Small intestine (tissue), 7 donors: ENCODE measurements at regions not wholly inside any gene's neighbourhood (a gene's known extent, or its start where the extent isn't known, plus 50 kb on each side); places are given as distances from the start of the nearest gene placed in this dataset.

Experiments
- DNase-seq, 2 donors: peaks; one replicate each; pipeline versions ENCODE4 v3.0.0 to v3.0.0-alpha.2; 2013
- FAIRE-seq: peaks from 2 replicates; lab custom pipeline; 2012; peaks lifted over from hg19 to GRCh38; lab: Jason Lieb, UNC
- H3K27ac ChIP-seq, 3 donors: one replicate each; pipeline ENCODE4 v1.5.1; 2013; ENCODE audit warnings: low read length in 2 of 3, mild to moderate bottlenecking in 2 of 3, control low read depth in 1 of 3, inconsistent platforms in 1 of 3, low read depth in 1 of 3, moderate library complexity in 1 of 3
- H3K27me3 ChIP-seq, 3 donors: one replicate each; pipeline ENCODE4 v1.6.1; 2013; ENCODE audit warnings: low read length in 3 of 3, inconsistent platforms in 1 of 3; ENCODE audit not compliant: control insufficient read depth in 3 of 3, insufficient read depth in 3 of 3
- H3K36me3 ChIP-seq, 3 donors: one replicate each; pipeline ENCODE4 v1.6.1; 2013; ENCODE audit warnings: low read length in 3 of 3, inconsistent platforms in 1 of 3, low read depth in 1 of 3, mild to moderate bottlenecking in 1 of 3, moderate library complexity in 1 of 3; ENCODE audit not compliant: control insufficient read depth in 3 of 3, insufficient read depth in 2 of 3
- H3K4me1 ChIP-seq, 3 donors: one replicate each; pipeline ENCODE4 v1.6.1; 2013; ENCODE audit warnings: low read length in 2 of 3, inconsistent platforms in 1 of 3, low read depth in 1 of 3, mild to moderate bottlenecking in 1 of 3, moderate library complexity in 1 of 3; ENCODE audit not compliant: control insufficient read depth in 3 of 3, insufficient read depth in 2 of 3
- H3K4me3 ChIP-seq, 3 donors: one replicate each; pipeline ENCODE4 v1.5.1; 2013; ENCODE audit warnings: low read length in 3 of 3, control low read depth in 1 of 3, inconsistent platforms in 1 of 3, low read depth in 1 of 3, mild to moderate bottlenecking in 1 of 3, moderate library complexity in 1 of 3
- H3K9me3 ChIP-seq, 2 donors: one replicate each; pipeline ENCODE4 v1.6.1; 2013; ENCODE audit warnings: low read depth in 1 of 2, low read length in 1 of 2; ENCODE audit not compliant: control insufficient read depth in 2 of 2, insufficient read depth in 1 of 2
- WGBS, 3 donors: extraction: QIAGEN DNeasy Blood & Tissue Kit; methylation state at CpG; one replicate each; pipeline ENCODE4 v1.1.7; 2013; 5-methylcytosine and 5-hydroxymethylcytosine counted together
- donor health status: healthy with polysubstance abuse.
- donor health status: control.
- donor health status: control.
- donor health status: Bipolar disorder and iron deficiency.
- donor health status: healthy.

DNA sequence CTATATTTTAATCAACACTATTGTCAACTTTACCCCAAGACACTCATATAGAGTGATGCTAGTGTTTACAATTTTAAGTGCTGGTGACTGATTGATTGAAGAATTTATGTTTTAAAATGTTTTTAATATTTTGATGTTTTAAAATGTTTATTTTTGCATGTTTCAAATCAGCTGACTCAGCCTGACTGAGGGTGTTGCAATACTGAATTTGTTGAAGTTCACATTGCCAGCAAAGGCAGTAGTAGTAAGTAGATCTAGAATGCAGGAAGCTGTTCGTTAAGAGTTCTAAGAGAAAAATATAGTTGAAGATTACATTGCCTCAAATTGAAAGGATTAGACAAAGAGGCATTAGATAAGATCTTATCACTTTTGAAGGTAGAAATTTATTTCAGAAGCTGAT lies 977.6 kb downstream of the IGSF11 start:
- Histone ChIP-seq H3K36me3 (no peaks in the 10 kb centered on the region), H3K27me3 (no peaks in the 10 kb centered on the region), H3K27ac (no peak overlapping the region), H3K9me3 (no peaks in the 10 kb centered on the region), H3K4me1 (no peaks in the 10 kb centered on the region), H3K4me3 (no peak overlapping the region)
- FAIRE-seq (no peak), DNase-seq (no peak)
- WGBS, 3 donors = 41 to 78% (median 55%) methylated on average over 1 of the region's 1 CpG

DNA sequence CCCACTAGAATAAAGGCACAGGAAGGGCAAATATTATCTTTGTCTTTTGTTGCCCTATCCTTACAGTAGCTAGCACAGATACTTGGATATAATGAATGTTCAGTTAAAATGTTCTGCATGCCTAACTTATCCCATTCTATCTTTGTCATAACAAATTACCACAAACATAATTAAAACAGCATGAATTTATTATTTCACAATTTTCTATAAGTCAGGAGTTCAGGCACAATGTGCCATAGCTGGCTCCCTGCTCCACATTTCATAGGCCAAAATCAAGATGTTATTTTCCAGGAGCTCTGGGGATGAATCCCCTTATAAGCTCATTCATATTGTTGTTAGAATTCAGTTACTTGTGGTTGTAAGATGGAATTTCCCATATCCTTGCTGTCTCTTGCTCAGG lies 975.5 kb downstream of the IGSF11 start:
- H3K4me1 ChIP-seq = no peaks in the 10 kb centered on the region
- no peak for FAIRE-seq

DNA sequence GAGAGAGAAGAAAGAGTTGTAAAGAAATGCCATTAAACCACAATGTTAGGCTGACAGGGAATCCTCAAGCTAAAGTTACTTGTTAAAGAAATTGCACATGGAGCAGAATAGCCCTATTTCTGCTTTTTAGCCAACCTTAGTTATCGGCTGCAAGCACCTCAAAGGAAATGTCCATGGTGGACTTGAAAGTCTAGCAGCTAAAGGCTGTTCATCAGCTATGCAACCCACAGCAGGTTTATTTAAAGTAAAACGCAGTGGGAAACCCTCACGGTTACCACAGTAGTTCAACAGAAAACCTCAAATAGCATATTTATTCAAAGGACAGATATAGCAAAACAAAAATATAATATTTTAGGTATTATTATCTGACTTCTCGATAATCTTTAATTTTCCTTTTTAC lies 967.2 kb downstream of the IGSF11 start:
- H3K4me3 ChIP-seq = no peak overlapping the region
- DNase-seq (no peak), FAIRE-seq (no peak)
- no peaks in the 10 kb centered on the region for H3K27me3 ChIP-seq
- no peaks in the 10 kb centered on the region for H3K4me1 ChIP-seq
- H3K36me3 ChIP-seq = no peaks in the 10 kb centered on the region
- H3K9me3 ChIP-seq = no peaks in the 10 kb centered on the region
- no peak overlapping the region for H3K27ac ChIP-seq
- WGBS, 3 donors = 88 to 92% (median 90%) methylated on average over 4 of the region's 4 CpGs

More for the DNA sequence above, 975.5 kb downstream of the IGSF11 start:
- Histone ChIP-seq H3K36me3 (no peaks in the 10 kb centered on the region), H3K9me3 (no peaks in the 10 kb centered on the region), H3K27me3 (no peaks in the 10 kb centered on the region), H3K4me3 (no peak overlapping the region), H3K27ac (no peak overlapping the region)
- DNase-seq = no peak

DNA sequence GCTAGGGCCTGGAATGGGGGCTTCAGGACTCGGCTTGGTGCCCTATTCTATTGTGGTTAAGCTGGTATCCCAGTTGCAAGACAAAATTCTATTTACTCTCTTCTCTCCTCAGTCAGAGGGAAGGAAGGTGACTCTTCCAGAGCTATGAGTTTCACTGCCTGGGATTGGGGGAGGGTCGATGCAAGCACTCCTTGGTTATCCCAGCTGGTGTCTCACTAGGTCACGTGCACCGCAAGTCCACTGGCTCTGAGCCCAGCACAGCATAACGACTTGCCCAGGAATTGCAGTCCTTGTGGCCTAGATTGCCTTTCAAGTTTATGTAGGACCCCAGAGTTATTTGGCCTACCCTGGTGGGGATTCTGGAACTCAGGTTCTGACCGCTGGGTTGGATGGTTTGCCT lies 958.8 kb downstream of the IGSF11 start:
- Histone ChIP-seq H3K27me3 (no peaks in the 10 kb centered on the region), H3K36me3 (no peaks in the 10 kb centered on the region), H3K4me3 (no peak overlapping the region), H3K4me1 (no peaks in the 10 kb centered on the region), H3K27ac (no peak overlapping the region), H3K9me3 (peaks cover 0 to 20% of the 10 kb centered on the region in 2 donors)
- WGBS, 3 donors = 57 to 66% (median 58%) methylated on average over 6 of the region's 6 CpGs
- FAIRE-seq = no peak
- DNase-seq = no peak

DNA sequence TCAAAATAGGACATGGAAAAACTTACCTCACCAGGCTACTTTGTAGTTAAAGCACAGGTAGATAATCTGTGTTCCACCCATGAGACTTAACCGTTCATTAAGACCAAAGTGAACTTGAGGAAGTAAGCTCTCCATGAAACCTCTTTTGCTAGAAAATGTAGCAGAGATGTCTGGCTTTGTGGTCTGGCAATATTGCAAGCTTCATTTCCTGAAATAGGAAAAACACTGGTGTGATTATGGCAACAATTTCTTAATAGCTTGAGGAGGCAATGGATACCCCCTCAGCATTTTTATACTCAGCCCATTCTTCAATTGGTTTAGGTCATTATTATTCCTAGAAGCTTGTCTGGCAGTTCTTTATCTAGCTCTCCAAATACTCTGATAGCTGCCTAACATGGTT lies 957.3 kb downstream of the IGSF11 start:
- no peak overlapping the region for H3K4me3 ChIP-seq
- no peaks in the 10 kb centered on the region for H3K36me3 ChIP-seq
- WGBS, 3 donors = 61 to 77% (median 70%) methylated on average over 1 of the region's 1 CpG
- peaks cover 0 to 20% of the 10 kb centered on the region in 2 donors for H3K9me3 ChIP-seq
- DNase-seq (no peak), FAIRE-seq (no peak)
- H3K27ac ChIP-seq = no peak overlapping the region
- H3K4me1 ChIP-seq = no peaks in the 10 kb centered on the region
- H3K27me3 ChIP-seq = no peaks in the 10 kb centered on the region

DNA sequence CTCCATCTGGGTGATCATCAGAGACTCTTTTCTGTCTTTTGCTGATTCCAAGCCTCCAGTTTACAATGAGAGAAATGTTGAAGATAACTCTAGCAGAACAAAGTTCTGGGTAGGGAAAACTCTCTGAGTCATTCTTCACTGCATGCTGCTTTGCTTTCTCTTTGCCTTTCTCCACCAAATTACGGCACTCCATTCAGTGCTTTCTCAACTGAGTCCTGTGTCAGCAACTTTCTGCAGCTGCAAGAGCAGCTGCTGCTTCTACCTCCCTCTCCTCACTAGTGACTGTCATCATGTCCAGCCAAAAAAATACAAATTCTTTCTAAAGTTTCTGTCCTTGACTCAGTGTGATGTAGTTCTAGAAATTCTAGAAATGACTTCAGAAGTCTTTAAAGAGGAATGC lies 953.8 kb downstream of the IGSF11 start:
- WGBS, 3 donors = 41 to 57% (median 55%) methylated on average over 1 of the region's 1 CpG
- no peak overlapping the region for H3K27ac ChIP-seq

DNA sequence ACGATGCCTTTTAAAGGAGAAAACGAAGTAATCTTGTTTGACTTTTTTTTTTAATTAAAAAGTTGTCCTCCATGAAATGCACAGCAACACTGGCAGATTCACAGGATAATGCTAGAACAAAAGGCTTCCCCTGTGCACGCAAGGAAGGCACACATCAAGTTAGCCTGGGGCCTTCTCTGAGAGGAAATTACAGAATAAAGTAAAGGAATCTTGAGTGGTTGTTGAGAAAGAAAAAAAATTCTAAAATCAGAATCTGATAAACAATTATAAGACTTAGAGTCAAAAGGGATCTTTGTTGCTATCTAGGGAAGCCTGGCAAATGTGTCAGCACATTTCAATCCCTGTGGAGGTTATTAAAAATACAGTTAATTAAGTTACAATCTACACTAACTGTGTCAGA lies 946.0 kb downstream of the IGSF11 start:
- DNase-seq = no peak
- H3K4me3 ChIP-seq = no peak overlapping the region
- 35 to 49% (median 36%) methylated on average over 3 of the region's 3 CpGs for WGBS, 3 donors
- H3K27ac ChIP-seq = no peak overlapping the region
- H3K9me3 ChIP-seq = peaks cover 2 to 9% of the 10 kb centered on the region in 2 donors
- H3K27me3 ChIP-seq = no peaks in the 10 kb centered on the region
- no peaks in the 10 kb centered on the region for H3K4me1 ChIP-seq
- no peak for FAIRE-seq
- H3K36me3 ChIP-seq = no peaks in the 10 kb centered on the region

More for the DNA sequence above, 953.8 kb downstream of the IGSF11 start:
- Histone ChIP-seq H3K27me3 (no peaks in the 10 kb centered on the region), H3K4me1 (no peaks in the 10 kb centered on the region), H3K4me3 (no peak overlapping the region), H3K36me3 (no peaks in the 10 kb centered on the region), H3K9me3 (peaks cover 0 to 5% of the 10 kb centered on the region in 2 donors)
- FAIRE-seq (no peak), DNase-seq (no peak)

DNA sequence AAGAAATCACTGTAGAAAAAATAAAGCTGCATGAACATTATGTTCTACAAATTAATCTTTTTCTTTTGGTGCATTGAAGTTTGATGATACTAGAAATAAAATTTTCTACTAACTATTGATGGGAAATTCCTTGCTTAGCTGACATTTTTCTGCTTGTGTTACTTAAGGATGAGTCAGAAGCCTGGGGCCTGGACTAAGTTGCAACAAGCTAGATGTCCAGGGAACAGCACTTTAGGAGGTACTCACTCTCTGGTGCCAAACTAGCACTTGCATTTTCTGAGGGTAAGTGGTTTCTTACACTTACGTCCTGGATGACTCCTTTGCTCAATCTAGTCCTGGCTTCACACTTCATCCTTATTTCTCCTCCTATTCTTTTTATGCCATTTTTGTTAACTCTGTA lies 945.1 kb downstream of the IGSF11 start:
- Histone ChIP-seq H3K27ac (no peak overlapping the region), H3K36me3 (no peaks in the 10 kb centered on the region), H3K9me3 (peaks cover 2 to 9% of the 10 kb centered on the region in 2 donors), H3K4me1 (no peaks in the 10 kb centered on the region), H3K4me3 (no peak overlapping the region), H3K27me3 (no peaks in the 10 kb centered on the region)
- DNase-seq (no peak), FAIRE-seq (no peak)
- 80 to 97% (median 81%) methylated on average over 1 of the region's 1 CpG for WGBS, 3 donors

DNA sequence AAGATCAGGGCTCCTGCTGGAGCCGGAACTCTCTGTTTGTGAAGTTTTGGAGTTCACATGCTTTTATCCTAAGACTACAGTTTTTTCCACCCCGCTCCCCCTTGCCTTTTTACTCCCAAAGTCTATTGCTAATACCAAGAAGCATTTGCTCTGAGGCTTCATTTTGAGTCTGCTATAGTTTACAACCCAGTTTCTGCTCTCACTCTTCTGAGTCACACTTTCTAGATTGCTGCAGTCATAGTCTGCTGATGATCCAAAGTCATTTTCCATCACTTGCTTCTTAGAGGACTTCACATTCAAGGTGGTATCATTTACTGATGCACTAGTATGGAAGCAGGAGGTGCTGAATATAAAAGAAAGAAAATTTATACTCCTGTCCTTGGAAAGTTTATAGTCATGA lies 937.4 kb downstream of the IGSF11 start:
- no peak for DNase-seq
- no peak overlapping the region for H3K27ac ChIP-seq
- WGBS, 3 donors = 81 to 93% (median 84%) methylated on average over 2 of the region's 2 CpGs
- FAIRE-seq = no peak
- no peaks in the 10 kb centered on the region for H3K4me1 ChIP-seq
- H3K27me3 ChIP-seq = no peaks in the 10 kb centered on the region
- H3K4me3 ChIP-seq = no peak overlapping the region
- H3K9me3 ChIP-seq = peaks cover 2 to 9% of the 10 kb centered on the region in 2 donors
- H3K36me3 ChIP-seq = no peaks in the 10 kb centered on the region
